H54 (cell line): ENCODE measurements at regions not wholly inside any gene's neighbourhood (a gene's known extent, or its start where the extent isn't known, plus 50 kb on each side); places are given as distances from the start of the nearest gene placed in this dataset.
"Not testable (repeated sequence)": the region's sequence is repeated elsewhere in the genome, so short reads cannot be mapped to it uniquely, and the experiment has no call there.

ENCODE experiments used
- DNase-seq: peaks from one replicate; pipeline ENCODE4 v3.0.0; 2011; ENCODE audit warnings: low spot score, mixed read lengths; ENCODE audit not compliant: insufficient read length
- FAIRE-seq: peaks from 3 replicates; lab custom pipeline; 2011; peaks lifted over from hg19 to GRCh38; lab: Jason Lieb, UNC
- POLR2A ChIP-seq: IDR thresholded peaks from 2 replicates; pipeline ENCODE4 v1.6.1; 2011; ENCODE audit warnings: low read depth, mild to moderate bottlenecking, low read length

DNA sequence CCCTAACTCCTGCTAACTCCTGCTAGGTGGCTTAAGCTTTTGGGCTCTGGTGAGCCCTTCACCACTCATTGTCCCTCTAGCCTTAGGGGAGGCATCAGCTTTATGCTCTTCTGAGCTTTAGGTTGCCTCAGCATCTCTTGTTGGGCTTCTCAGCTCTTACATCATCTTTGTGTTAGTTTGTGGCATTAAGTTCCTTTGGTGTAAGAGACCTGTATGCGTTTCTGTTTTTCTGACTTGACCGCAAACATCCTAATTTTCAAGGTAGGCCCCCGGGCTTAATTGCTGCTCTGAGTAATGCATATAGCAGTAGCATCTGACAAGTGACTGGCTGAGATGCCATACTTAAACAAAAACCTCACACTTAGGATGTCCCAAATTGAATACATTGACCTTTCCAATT lies 287.8 kb upstream of the TUT7 start:
- DNase-seq (no peak), FAIRE-seq (no peak)
- no peak for TF ChIP-seq POLR2A

DNA sequence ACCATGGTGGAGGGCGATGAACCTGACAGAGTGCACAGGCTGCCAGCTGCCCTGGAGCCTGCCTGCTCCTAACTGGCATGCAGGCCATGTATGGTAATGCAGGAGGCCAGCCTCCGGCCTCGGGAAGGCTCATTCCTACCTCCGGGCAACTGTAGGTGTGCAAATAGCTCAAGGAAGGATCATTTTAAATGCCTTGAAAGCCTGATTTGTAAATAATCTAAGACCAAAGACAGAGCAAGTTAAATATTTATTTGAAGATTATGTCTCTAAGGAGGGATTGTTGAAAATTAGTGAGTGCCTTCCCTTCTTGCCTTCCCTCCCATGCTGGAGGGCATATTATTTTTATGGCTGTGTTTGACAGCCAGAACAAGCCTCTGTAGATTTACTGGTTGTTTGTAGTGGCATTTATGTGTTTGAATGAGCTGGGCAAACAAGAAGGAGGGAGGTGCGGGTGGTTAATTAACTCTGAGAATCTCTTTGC lies 285.7 kb upstream of the TUT7 start:
- no peak for FAIRE-seq
- no peak for TF ChIP-seq POLR2A
- DNase-seq: no peak

- TF ChIP-seq POLR2A: no peak
- FAIRE-seq (no peak), DNase-seq (no peak)
Observed at GRCh38 chr9:86639287-86639686, 285.1 kb upstream of the TUT7 start.

DNA sequence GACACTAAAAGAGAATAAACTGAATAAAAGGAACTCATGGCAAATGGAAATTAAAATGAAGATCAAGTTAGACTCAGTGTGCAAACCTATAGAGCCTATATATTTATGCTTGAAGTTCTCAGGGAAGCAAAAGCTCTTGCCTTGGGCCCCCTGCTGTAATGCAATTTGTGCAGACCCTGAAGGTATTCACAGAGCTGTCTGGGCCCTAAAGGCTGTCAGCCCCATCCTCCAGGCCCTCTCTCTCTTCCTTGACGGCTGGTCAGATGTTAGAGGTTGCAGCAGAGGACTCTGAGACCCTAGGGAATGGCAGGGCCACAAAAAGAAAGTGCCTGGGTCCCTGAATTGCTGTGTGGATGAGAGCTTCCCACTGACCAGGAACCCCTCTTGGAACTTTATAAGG lies 283.9 kb upstream of the TUT7 start:
- no peak for TF ChIP-seq POLR2A
- no peak for DNase-seq
- no peak for FAIRE-seq

- FAIRE-seq: no peak
- peak; percentile 47 for DNase-seq
- TF ChIP-seq POLR2A: no peak
Observed at GRCh38 chr9:86637515-86637914, 283.3 kb upstream of the TUT7 start.

- FAIRE-seq: no peak
- DNase-seq: no peak
- TF ChIP-seq POLR2A: no peak
Observed at GRCh38 chr9:86636519-86636918, 282.3 kb upstream of the TUT7 start.

- no peak for TF ChIP-seq POLR2A
- FAIRE-seq (no peak), DNase-seq (no peak)
Observed at GRCh38 chr9:86636038-86636437, 281.8 kb upstream of the TUT7 start.

GRCh38 chr9:86634501-86634900 lies 280.3 kb upstream of the TUT7 start:
- TF ChIP-seq POLR2A: no peak
- DNase-seq: no peak
- FAIRE-seq: no peak

GRCh38 chr9:86633945-86634344 lies 279.7 kb upstream of the TUT7 start:
- TF ChIP-seq POLR2A: no peak
- DNase-seq: no peak
- no peak for FAIRE-seq

DNA sequence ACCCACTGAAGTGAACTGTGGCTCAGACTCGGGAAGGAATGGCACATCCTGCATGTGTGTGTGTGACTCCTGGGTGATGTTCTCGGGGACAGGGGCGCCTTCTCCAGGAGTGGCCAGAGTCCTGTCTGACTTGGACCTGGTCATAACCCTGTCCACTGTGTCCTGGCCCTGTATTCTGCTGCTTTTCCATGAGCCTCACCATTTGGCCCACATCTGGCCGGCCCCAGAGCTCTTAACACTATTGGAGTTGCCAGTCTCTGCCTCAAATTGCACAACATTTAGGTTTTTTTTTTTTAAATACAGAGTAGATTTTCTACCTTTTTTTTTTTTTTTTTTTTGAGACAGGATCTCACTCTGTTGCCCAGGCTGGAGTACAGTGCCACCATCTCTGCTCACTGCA lies 278.3 kb upstream of the TUT7 start:
- no peak for FAIRE-seq

GRCh38 chr9:86629530-86629929 lies 275.3 kb upstream of the TUT7 start:
- no peak for DNase-seq
- FAIRE-seq: no peak
- TF ChIP-seq POLR2A: no peak

More for the DNA sequence above, 278.3 kb upstream of the TUT7 start:
- TF ChIP-seq POLR2A: no peak
- DNase-seq: no peak

DNA sequence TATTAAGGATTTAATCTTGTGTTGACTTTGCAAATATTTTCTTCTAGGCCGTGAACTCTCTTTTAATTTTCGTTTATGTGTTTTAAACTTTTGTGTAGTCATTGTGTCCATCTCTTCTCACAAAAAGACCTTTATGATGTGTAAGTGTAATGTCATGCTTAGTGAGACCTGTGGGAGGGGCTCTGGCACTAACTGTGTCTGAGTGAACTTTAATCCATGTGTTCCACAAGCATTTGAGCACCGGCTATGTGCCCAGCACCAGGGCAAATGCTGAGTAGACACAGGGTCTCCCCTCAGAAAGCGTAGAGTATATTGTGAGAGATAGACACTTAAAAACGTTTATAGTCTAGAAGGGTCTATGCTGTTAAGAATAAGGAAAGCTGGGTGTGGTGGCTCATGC lies 272.6 kb upstream of the TUT7 start:
- TF ChIP-seq POLR2A: no peak
- FAIRE-seq (no peak), DNase-seq (no peak)

- DNase-seq: no peak
- no peak for FAIRE-seq
- no peak for TF ChIP-seq POLR2A
Observed at GRCh38 chr9:86624630-86625029, 270.4 kb upstream of the TUT7 start.

GRCh38 chr9:86614871-86615849 lies 260.9 kb upstream of the TUT7 start:
- FAIRE-seq: peak; percentile 57
- no peak for TF ChIP-seq POLR2A
- peak; percentile 14 for DNase-seq

- DNase-seq (no peak), FAIRE-seq (no peak)
- no peak for TF ChIP-seq POLR2A
Observed at GRCh38 chr9:86613943-86614342, 259.7 kb upstream of the TUT7 start.

- not testable (repeated sequence) for FAIRE-seq, DNase-seq
Observed at GRCh38 chr9:86611534-86611933, 257.3 kb upstream of the TUT7 start.
